ENCODE measurements at regions not wholly inside any gene's neighbourhood (a gene's known extent, or its start where the extent isn't known, plus 50 kb on each side); places are given as distances from the start of the nearest gene placed in this dataset.

GRCh38 chr2:60249879-60250278 lies 303.6 kb downstream of the BCL11A start:
- no peak overlapping the region for H3K27ac ChIP-seq
- FAIRE-seq: no peak
- ChIA-PET POLR2A (no interaction called here), CTCF (no interaction called here)
- DNase-seq (ENCODE audit: low read depth in 1 of 2, low spot score in 1 of 2): no peak
- H3K4me1 ChIP-seq: no peaks in the 10 kb centered on the region
- no peak overlapping the region for H3K4me3 ChIP-seq
- H3K4me2 ChIP-seq: no peak overlapping the region
- WGBS (ENCODE audit: missing lambda C conversion rate): 17% methylated on average over 5 of the region's 5 CpGs
- H3K9me3 ChIP-seq: no peaks in the 10 kb centered on the region
- TF ChIP-seq PHF8 (IDR thresholded peaks at IDR 0.05; ENCODE audit: borderline replicate concordance, low read depth) (no peak), RFX5 (IDR thresholded peaks at IDR 0.05) (no peak), RAD21 (conservative IDR thresholded peaks at IDR 0.05 in 1 of 2, IDR thresholded peaks at IDR 0.05 in 1 of 2) (no peak), BHLHE40 (IDR thresholded peaks at IDR 0.05; ENCODE audit: low read depth, low read length) (no peak), BCL3 (IDR thresholded peaks at IDR 0.05) (no peak), TP53 (CRISPR knock-in tag; IDR thresholded peaks at IDR 0.05) (no peak), NPAS2 (CRISPR knock-in tag; IDR thresholded peaks at IDR 0.05; ENCODE audit: borderline replicate concordance) (no peak), E2F6 (IDR thresholded peaks at IDR 0.05; ENCODE audit: borderline replicate concordance, low read depth) (no peak), KDM1A (IDR thresholded peaks at IDR 0.05; ENCODE audit: low read depth) (no peak), PBX3 (IDR thresholded peaks at IDR 0.05) (no peak), NR3C1 (IDR thresholded peaks at IDR 0.05) (no peak), HOXB13 (CRISPR knock-in tag; IDR thresholded peaks at IDR 0.05; ENCODE audit: low read depth) (no peak), JUN (IDR thresholded peaks at IDR 0.05) (no peak), ZC3H11A (IDR thresholded peaks at IDR 0.05) (no peak), CHD2 (IDR thresholded peaks at IDR 0.05; ENCODE audit: low read length, partially characterized antibody) (no peak)
- TF ChIP-seq, protein P1, sequence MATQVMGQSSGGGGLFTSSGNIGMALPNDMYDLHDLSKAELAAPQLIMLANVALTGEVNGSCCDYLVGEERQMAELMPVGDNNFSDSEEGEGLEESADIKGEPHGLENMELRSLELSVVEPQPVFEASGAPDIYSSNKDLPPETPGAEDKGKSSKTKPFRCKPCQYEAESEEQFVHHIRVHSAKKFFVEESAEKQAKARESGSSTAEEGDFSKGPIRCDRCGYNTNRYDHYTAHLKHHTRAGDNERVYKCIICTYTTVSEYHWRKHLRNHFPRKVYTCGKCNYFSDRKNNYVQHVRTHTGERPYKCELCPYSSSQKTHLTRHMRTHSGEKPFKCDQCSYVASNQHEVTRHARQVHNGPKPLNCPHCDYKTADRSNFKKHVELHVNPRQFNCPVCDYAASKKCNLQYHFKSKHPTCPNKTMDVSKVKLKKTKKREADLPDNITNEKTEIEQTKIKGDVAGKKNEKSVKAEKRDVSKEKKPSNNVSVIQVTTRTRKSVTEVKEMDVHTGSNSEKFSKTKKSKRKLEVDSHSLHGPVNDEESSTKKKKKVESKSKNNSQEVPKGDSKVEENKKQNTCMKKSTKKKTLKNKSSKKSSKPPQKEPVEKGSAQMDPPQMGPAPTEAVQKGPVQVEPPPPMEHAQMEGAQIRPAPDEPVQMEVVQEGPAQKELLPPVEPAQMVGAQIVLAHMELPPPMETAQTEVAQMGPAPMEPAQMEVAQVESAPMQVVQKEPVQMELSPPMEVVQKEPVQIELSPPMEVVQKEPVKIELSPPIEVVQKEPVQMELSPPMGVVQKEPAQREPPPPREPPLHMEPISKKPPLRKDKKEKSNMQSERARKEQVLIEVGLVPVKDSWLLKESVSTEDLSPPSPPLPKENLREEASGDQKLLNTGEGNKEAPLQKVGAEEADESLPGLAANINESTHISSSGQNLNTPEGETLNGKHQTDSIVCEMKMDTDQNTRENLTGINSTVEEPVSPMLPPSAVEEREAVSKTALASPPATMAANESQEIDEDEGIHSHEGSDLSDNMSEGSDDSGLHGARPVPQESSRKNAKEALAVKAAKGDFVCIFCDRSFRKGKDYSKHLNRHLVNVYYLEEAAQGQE (IDR thresholded peaks at IDR 0.05): no peak
- ATAC-seq: no peak

DNA sequence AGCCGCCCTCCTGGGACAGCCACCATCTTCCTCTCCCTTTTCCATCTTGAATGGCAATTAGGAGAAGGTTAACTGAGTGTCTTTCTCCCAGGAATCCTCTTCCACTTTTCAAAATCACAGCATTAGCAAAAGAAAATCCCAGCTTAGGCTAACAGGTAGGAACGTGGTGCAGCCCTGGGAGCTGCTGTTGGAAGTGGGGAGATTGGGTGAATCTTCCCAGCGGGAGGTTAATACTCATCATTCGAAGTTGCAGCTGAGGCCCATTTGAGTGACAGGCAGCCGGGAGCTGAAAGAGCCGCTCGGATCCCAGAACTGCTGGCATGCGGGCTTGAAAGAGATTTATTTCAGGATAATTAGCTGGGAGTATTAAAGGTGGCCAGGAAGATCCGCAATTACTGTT lies 306.0 kb downstream of the BCL11A start:
- Histone ChIP-seq H3K4me3 (no peak overlapping the region), H3K4me1 (no peaks in the 10 kb centered on the region), H3K4me2 (no peak overlapping the region), H3K9me3 (no peaks in the 10 kb centered on the region), H3K27ac (no peak overlapping the region)
- DNase-seq (ENCODE audit: low read depth in 1 of 2, low spot score in 1 of 2) (no peak), ATAC-seq (no peak), FAIRE-seq (no peak)
- ChIA-PET CTCF (no interaction called here), POLR2A (no interaction called here)
- WGBS (ENCODE audit: missing lambda C conversion rate): 45% methylated on average over 9 of the region's 9 CpGs
- no peak for TF ChIP-seq EP300 (IDR thresholded peaks at IDR 0.05)
- no peak for TF ChIP-seq ZSCAN20 (CRISPR knock-in tag; IDR thresholded peaks at IDR 0.05)
- TF ChIP-seq, protein P2, sequence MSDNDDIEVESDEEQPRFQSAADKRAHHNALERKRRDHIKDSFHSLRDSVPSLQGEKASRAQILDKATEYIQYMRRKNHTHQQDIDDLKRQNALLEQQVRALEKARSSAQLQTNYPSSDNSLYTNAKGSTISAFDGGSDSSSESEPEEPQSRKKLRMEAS (IDR thresholded peaks at IDR 0.05): no peak
- TF ChIP-seq MAZ (IDR thresholded peaks at IDR 0.05; ENCODE audit: borderline replicate concordance, low read depth, low read length): no peak
- TF ChIP-seq, protein P1 (IDR thresholded peaks at IDR 0.05): no peak
- TF ChIP-seq ZC3H11A (IDR thresholded peaks at IDR 0.05): no peak

Data from A549 (cell line).